SU-DHL-6 (cell line): ENCODE measurements at regions not wholly inside any gene's neighbourhood (a gene's known extent, or its start where the extent isn't known, plus 50 kb on each side); places are given as distances from the start of the nearest gene placed in this dataset.

Source experiments
- H2AFZ ChIP-seq: fragments of 200-600 bp; sonication (generic); 2 replicates; pipeline ENCODE4 v1.6.1; 2014; ENCODE audit warnings: low read depth, mild to moderate bottlenecking, moderate library complexity, mixed read lengths, antibody characterized with exemption, low read length; ENCODE audit not compliant: severe bottlenecking
- H3F3A ChIP-seq: fragments of 200-600 bp; shearing (Covaris generic); 2 replicates; pipeline ENCODE4 v1.6.0; 2016; ENCODE audit warnings: antibody characterized with exemption, mild to moderate bottlenecking; ENCODE audit not compliant: insufficient read depth
- H3K27ac ChIP-seq: fragments of 200-600 bp; sonication (generic); 2 replicates; pipeline ENCODE4 v1.5.1; 2016; ENCODE audit warnings: low read depth, mild to moderate bottlenecking, low read length, moderate library complexity, mixed read lengths
- H3K27me3 ChIP-seq: fragments of 200-600 bp; sonication (generic), shearing (Covaris generic); 2 replicates; pipeline ENCODE4 v1.6.0; 2014; ENCODE audit warnings: mild to moderate bottlenecking, low read length
- H3K36me3 ChIP-seq: fragments of 200-600 bp; sonication (generic); 2 replicates; pipeline ENCODE4 v1.6.1; 2014; ENCODE audit warnings: mild to moderate bottlenecking, low read length, mixed read lengths
- H3K4me2 ChIP-seq: fragments of 300-600, 200-600 bp; shearing (Covaris generic), sonication (generic); 2 replicates; pipeline ENCODE4 v1.6.0; 2014; ENCODE audit warnings: low read length, low read depth, mild to moderate bottlenecking; ENCODE audit not compliant: poor library complexity, severe bottlenecking
- H3K4me3 ChIP-seq: fragments of 200-600 bp; sonication (generic); 2 replicates; pipeline ENCODE4 v1.5.1; 2014; ENCODE audit warnings: antibody characterized with exemption, low read length, mild to moderate bottlenecking, mixed read lengths; ENCODE audit not compliant: insufficient read depth, poor library complexity, severe bottlenecking
- H3K79me2 ChIP-seq: fragments of 200-600 bp; sonication (generic); 2 replicates; pipeline ENCODE4 v1.6.1; 2014; ENCODE audit warnings: mild to moderate bottlenecking, low read length, moderate library complexity; ENCODE audit not compliant: insufficient read depth
- H3K9ac ChIP-seq: fragments of 200-600 bp; sonication (generic); 2 replicates; pipeline ENCODE4 v1.7.0; 2014; ENCODE audit warnings: mild to moderate bottlenecking, low read length
- H3K9me2 ChIP-seq: fragments of 200-600 bp; sonication (generic); replicated peaks from 2 replicates; pipeline ENCODE4 v1.6.1; 2014; ENCODE audit warnings: low read length; ENCODE audit not compliant: insufficient read depth
- H3K9me3 ChIP-seq: fragments of 200-600 bp; sonication (generic); 2 replicates; pipeline ENCODE4 v1.6.1; 2014; ENCODE audit warnings: low read length, mixed read lengths; ENCODE audit not compliant: insufficient read depth
- H4K20me1 ChIP-seq: fragments of 200-600 bp; sonication (generic); 2 replicates; pipeline ENCODE4 v1.6.1; 2014; ENCODE audit warnings: low read depth, mild to moderate bottlenecking, antibody characterized with exemption, low read length, moderate library complexity, mixed read lengths
- EZH2phosphoT487 ChIP-seq: fragments of 200-600 bp; sonication (generic), shearing (Covaris generic); conservative IDR thresholded peaks from 2 replicates; pipeline ENCODE4 v1.6.1; 2018; ENCODE audit warnings: mild to moderate bottlenecking, antibody characterized with exemption, low read length, moderate library complexity, mixed read lengths
- TF ChIP-seq, protein P1 (sequence below): fragments of 200-600 bp; sonication (generic); IDR thresholded peaks from one replicate; pipeline ENCODE4 v1.5.1; 2017; ENCODE audit warnings: antibody characterized with exemption, mild to moderate bottlenecking, low read length, moderate library complexity; ENCODE audit not compliant: insufficient read depth, poor library complexity, severe bottlenecking

DNA sequence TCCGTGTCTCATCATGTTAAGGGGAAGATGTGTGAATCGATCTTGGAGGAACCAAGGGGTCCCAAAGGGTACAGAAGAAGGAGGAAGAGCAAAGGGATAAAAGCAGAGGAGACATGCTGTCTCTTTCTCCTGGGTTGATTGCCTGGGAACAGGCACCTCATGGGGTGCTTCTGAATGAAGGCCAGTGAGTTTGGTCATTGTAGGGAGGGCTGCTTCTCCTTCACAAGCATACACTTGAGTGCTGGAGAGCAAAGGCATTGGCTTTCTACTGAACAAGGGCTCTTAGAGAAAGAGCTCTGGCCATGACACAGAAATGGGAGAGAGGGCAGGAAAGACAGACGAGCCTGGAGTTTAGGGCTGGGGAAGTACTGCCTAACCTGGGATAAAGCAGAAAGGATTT, 146.7 kb upstream of the NPY start:
- Histone ChIP-seq H3K36me3 (no peaks in the 10 kb centered on the region), H3K9me2 (no peaks in the 10 kb centered on the region), H3K9me3 (no peaks in the 10 kb centered on the region), H3K27ac (no peak overlapping the region), H3K79me2 (no peaks in the 10 kb centered on the region), H3K9ac (no peak overlapping the region), H3K4me2 (no peak overlapping the region), H2AFZ (no peak overlapping the region), H3K27me3 (0 out of 2 replicates have a peak, but pooled peaks cover 2% of the 10 kb centered on the region), H4K20me1 (no peaks in the 10 kb centered on the region), H3K4me3 (no peak overlapping the region), H3F3A (no peaks in the 10 kb centered on the region)
- TF ChIP-seq, protein P1, sequence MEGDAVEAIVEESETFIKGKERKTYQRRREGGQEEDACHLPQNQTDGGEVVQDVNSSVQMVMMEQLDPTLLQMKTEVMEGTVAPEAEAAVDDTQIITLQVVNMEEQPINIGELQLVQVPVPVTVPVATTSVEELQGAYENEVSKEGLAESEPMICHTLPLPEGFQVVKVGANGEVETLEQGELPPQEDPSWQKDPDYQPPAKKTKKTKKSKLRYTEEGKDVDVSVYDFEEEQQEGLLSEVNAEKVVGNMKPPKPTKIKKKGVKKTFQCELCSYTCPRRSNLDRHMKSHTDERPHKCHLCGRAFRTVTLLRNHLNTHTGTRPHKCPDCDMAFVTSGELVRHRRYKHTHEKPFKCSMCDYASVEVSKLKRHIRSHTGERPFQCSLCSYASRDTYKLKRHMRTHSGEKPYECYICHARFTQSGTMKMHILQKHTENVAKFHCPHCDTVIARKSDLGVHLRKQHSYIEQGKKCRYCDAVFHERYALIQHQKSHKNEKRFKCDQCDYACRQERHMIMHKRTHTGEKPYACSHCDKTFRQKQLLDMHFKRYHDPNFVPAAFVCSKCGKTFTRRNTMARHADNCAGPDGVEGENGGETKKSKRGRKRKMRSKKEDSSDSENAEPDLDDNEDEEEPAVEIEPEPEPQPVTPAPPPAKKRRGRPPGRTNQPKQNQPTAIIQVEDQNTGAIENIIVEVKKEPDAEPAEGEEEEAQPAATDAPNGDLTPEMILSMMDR: no peak
- no peak for TF ChIP-seq EZH2phosphoT487

DNA sequence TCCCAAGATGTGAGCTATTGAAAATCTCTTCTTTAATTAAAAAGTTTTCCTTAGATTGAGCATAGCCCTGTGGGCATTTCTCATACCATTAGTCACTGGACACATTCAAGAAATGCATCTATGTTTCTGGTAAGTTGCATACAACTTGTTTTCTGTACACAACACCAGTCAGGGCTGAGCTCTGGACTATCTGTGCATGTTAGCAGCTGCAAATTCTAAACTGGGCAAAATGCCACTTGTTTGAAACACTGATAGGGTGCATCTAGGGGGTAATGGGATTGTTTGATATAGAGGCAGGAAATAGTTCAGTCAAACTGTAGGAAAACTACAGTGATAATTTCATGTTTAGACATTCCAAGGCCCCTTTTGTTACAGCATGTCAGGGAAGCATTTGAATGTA, 145.6 kb upstream of the NPY start:
- no peak overlapping the region for H3K4me2 ChIP-seq
- no peaks in the 10 kb centered on the region for H4K20me1 ChIP-seq

DNA sequence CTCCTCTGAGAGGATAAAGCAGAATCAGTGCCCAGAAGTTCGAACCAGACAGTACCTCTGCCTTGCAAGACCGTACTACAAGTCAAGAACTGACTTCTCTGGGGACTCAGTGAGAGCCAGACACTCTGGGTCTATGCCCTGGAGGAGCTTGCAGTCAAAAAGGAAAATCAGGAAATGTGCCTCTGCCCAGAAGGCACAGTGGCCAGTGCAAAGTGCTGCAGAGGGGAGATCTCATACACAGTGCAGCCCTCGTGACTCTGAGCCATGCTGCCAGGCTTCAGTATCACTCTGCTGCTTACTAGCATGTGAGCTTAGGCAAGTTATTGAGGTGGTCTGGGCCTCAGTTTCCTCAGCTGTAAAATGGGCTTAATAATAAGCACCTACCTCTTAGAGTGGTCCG, 144.0 kb upstream of the NPY start:
- Histone ChIP-seq H4K20me1 (no peaks in the 10 kb centered on the region), H3K27ac (no peak overlapping the region), H3K36me3 (no peaks in the 10 kb centered on the region), H3K4me3 (no peak overlapping the region), H3F3A (no peaks in the 10 kb centered on the region), H3K9ac (no peak overlapping the region), H3K27me3 (0 out of 2 replicates have a peak, but pooled peaks cover 2% of the 10 kb centered on the region), H2AFZ (no peak overlapping the region), H3K9me2 (no peaks in the 10 kb centered on the region), H3K4me2 (no peak overlapping the region), H3K9me3 (no peaks in the 10 kb centered on the region), H3K79me2 (no peaks in the 10 kb centered on the region)
- TF ChIP-seq EZH2phosphoT487: no peak
- TF ChIP-seq, protein P1: no peak

More for the DNA sequence above, 145.6 kb upstream of the NPY start:
- 0 out of 2 replicates have a peak, but pooled peaks cover 2% of the 10 kb centered on the region for H3K27me3 ChIP-seq
- H3K4me3 ChIP-seq: no peak overlapping the region
- no peak overlapping the region for H3K9ac ChIP-seq
- H3K9me3 ChIP-seq: no peaks in the 10 kb centered on the region
- TF ChIP-seq EZH2phosphoT487: no peak
- TF ChIP-seq, protein P1: no peak
- H3K36me3 ChIP-seq: no peaks in the 10 kb centered on the region
- H3K9me2 ChIP-seq: no peaks in the 10 kb centered on the region
- no peaks in the 10 kb centered on the region for H3F3A ChIP-seq
- H3K27ac ChIP-seq: no peak overlapping the region
- no peak overlapping the region for H2AFZ ChIP-seq
- H3K79me2 ChIP-seq: no peaks in the 10 kb centered on the region
